CD4-positive, alpha-beta T cell treated with Interleukin-21 for 1 hour (primary cell): ENCODE measurements at regions not wholly inside any gene's neighbourhood (a gene's known extent, or its start where the extent isn't known, plus 50 kb on each side); places are given as distances from the start of the nearest gene placed in this dataset.

Experiments
- DNase-seq: peaks from one replicate; pipeline ENCODE4 v3.0.0-alpha.2; 2020

DNA sequence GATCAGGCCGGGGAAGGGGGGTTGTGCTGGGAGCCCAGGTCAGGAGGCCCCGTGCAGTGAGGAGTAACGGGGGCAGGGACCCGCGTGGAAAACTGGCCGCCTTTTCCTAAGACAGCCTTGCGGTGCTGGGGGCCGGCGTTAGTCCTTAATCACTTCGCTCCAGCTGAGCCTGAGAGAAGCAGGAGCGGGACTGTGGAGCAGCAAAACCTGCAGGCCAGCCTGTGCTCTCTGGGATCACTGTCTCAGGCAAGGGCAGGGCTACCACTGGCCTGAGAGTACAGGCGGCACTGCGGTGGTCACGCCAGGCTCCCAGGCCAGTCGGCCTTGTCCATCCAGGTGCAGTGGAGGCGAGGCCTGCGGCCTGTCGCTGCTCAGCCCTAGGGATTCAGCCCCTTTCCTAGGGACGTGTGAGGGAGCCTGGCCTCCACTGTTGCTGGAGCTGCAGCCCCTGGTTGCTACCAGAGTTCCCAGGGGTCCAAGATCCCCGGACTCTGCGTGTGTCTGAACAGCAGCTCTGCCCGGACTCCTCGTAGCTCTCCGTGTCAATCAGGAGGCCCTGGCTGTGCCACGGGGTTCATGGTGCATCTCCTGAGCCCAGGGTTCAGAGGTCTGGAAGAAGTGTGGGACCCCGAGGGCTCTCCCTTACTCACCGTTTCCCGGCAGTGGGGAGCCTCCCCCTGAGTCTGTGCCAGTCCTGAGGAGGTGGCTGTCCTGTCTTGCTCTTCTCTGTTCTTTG, 2141.7 kb upstream of the TENM3 start:
- DNase-seq, result no peak

DNA sequence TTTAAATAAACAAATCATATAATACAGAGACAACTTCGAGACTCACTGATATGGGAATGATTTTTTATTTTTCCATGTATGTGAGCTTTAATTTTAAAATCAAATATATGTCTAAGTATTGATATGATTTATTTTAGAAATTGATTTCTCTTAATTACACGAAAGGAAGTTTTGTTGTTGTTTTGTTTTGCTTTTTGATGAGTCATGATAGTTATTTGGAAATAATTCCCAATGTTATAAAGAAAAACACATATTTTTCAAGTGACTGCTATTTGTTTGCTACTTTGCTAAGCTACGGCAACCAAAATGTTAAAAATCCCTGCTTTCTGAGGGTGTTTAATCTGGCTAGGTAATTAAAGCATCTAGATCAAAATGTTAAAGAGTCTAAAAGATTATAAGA, 2139.4 kb upstream of the TENM3 start:
- no peak for DNase-seq

DNA sequence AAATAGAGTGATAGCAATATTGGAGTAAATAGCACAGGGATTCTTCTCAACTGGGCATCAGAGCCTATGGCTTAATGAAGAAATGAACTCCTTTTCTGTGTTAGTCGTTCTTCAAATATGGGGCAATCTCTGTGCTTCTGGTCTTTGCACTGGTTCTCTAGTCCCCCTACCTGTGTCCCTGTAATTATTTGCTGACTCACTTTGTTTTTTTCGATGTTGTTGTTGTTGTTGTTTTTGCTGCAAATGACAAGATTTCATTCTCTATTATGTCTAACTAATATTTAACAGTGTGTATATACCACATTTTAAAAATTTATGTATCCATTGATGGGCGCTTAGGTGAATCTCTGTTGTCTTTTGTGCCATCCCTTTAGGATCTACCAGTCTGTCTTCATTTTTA, 2137.8 kb upstream of the TENM3 start:
- DNase-seq, result no peak

DNA sequence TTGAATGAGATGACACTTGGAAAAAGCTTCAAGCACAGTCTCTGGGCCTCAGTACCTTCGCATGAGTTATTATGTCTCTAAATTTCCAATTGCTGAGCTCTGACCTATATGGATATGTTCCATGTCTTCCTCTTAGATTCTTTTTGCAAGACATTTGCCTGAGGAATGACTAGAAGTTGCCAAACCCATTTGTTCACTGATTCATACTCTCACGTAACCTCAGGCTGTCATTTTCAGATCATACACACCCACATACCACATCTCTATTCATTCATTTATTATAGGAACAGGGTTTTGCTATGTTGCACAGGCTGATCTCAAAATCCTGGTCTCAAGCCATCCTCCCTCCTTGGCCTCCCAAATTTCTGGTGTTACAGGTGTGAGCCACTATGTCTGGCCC, 2137.1 kb upstream of the TENM3 start:
- DNase-seq, result no peak

DNA sequence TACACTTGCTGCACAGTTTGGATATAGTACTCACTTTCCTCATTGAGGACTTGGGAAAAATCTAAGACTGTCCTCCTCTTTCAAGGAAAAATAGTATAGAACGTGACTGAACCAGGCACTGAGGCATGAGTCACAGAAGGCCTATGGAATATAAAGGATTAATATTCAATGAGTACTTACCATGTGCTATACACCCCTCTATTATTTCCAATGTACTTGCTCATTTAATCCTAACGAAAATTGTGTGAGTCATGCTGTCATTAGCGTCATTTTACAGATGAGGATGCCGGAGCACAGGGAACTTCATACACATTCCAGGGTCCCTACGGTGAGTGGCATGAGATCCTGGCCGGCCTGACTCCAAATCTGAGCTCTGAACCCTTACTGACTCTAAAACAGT, 2136.2 kb upstream of the TENM3 start:
- DNase-seq, result no peak

DNA sequence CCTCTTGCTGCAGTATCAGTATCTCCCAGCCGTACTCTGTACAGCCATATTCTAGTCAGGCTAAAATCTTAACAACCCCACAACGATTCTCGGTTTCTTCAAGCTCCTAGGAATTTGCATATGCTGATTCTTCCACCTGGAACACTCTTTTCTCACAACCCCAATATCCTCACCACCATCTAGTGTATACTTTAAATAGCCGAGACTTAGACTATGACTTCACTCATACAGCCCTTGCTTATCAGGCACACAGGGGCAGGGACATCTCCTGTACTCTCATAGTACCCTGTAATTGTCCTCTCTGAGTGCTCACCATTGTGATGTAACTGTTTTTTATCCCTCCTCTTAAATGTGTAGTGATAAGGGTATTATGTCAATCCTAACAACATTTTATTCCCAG, 2126.4 kb upstream of the TENM3 start:
- DNase-seq, result no peak

DNA sequence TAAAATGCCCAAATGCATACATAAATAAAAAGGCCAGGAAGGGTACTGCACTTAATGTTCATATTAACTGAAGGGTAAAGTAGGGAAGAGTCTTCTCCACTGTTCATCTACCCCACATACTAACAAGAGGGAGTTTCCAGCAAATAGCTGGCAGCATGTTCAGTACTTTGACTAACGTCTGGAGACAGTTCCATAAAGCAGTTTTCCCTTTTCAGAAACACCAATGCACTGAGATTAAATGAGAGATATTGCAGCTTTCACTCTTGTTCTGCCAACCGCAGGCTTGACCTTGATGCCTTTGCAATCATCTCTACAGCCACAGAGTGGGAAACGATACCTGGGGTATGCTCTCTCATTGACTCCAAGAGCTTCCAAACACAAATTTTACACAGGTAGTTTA, 2123.1 kb upstream of the TENM3 start:
- no peak for DNase-seq

DNA sequence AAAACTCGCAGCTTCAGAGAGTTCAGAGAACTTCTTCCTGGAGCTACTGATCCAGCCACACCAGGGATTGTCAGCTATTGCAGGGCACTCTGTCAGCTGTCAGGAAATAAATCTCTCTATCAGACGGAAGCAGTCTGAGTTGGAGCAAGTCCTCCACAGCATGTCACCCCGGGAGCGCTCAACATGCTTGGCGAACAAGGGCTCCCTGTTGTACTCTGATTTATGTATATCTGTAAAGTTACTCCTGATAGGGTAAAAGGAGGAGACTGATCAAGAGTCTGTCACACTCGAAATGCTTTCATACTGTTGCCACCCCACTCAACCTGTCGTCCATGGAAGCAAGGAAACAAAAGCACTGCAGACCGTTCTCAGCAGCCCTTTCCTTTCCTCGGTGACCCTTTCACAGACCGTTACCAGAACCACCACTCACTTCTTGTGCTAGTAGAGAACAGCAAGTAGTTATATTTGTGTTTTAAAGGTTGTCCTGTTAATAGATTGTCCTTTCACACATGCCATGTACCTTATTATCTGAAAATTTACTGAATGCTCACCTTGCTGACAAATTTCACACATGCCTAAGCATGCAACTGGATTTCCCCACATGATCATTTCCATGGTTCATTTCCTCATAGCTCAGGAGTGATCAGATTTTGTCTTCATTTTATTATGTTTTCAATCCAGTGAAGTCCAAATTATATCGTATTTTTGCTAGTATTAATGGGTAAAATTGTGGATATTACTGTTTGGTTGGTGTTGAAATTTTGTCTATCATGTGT, 2108.9 kb upstream of the TENM3 start:
- no peak for DNase-seq

DNA sequence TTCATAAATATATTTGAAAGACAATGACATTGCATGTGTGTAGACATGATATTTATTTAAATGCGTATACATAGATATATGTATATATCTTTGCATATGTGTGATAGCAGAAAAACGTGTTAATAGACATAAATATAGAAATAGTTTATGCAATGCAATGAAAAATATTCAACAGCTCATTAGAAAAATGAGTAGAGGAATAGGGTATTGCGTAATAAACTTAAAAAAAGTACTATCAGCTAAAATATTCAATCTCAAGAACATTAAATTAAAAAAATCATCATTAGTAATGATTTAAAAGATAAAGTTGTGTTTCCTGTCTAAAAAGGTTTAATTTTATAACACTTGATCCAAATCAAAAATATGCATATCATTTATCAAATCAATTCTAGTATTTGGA, 2101.5 kb upstream of the TENM3 start:
- DNase-seq, result no peak

DNA sequence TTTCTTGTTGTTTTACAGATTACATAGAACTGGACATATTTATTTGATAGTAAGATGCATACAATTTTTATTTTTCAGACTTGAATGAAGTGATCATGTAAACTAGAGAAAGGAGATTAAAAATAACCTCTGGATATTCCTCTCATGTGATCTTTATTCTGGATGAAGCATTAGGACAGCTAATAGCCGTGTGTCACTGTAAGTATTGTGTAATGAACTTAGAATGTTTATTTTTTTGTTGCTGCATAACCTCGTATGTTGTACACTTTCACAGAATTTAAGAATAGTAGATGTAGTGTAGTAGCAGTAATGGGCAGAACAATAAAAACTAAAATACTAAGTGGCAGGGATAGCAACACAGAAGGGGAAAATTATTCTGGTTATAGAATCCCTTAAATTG, 2094.5 kb upstream of the TENM3 start:
- no peak for DNase-seq

DNA sequence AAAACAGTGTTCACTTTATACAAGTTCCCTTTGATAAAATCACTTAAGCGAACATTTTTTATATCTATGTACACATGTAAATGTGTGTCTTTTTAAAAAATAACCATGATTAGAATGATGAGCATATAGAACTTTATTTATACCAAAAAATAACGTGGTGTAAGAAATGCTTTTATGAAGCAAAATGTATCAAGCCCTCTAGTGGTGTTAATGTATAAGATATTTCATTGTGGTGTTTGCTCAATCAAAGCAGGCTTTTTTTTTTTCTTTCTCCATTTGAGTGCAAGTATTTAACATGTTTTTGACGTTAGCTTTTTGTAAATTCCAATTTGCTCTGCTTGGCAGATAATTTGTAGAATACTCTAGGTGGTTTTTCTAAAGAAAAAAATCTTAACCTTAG, 2092.4 kb upstream of the TENM3 start:
- no peak for DNase-seq

DNA sequence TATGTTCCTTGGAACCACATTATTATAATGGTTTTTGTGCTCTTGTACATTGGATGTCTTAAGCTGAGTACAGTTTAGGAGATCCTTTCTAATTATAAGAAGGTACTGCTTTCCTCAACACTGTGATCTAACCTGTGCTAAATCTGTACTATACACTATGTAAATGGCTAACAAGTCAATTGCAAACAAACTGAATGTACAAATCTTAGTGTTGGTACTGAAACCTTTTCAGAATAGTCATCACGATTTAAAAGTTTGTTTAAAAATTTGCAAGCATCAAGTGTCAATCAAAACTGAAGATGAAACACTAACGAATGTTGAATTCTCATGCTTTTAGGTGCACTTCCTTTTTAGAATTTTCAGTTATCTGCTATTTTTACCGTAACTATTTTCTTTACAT, 2090.4 kb upstream of the TENM3 start:
- no peak for DNase-seq

DNA sequence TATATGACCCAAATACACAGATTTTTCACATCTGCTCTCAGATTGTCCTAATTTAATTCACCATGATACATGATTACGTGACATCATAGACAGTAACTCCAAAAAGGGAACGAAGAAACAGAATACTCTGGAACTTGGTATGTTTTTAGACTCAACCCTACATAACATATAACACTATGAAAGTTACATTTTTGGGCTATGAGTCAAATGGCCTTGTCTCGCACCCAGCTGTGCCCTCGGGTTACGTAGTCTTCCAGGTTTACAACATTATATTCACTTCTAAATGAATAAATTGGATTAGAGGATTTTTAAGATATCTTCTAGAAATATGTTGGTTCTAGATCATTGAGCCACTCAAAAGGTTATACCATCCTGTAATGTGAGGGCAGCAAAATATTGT, 2089.6 kb upstream of the TENM3 start:
- DNase-seq, result no peak

DNA sequence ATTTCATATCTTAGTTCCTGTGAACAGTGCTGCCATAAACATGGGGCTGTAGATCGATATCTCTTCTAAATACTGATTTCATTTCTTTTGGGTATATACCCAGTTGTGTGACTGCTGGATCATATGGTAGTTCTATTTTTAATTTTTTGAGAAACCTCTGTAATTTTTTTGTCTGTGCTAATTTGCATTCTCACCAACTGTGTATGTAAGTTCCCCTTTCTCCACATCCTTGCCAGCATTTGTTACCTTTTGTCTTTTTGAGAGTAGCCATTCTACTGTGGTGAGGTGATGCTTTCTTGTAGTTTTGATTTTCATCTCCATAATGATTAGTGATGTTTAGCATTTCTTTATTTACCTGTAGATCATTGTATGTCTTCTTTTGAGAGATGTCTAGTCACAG, 2086.5 kb upstream of the TENM3 start:
- DNase-seq, result no peak

DNA sequence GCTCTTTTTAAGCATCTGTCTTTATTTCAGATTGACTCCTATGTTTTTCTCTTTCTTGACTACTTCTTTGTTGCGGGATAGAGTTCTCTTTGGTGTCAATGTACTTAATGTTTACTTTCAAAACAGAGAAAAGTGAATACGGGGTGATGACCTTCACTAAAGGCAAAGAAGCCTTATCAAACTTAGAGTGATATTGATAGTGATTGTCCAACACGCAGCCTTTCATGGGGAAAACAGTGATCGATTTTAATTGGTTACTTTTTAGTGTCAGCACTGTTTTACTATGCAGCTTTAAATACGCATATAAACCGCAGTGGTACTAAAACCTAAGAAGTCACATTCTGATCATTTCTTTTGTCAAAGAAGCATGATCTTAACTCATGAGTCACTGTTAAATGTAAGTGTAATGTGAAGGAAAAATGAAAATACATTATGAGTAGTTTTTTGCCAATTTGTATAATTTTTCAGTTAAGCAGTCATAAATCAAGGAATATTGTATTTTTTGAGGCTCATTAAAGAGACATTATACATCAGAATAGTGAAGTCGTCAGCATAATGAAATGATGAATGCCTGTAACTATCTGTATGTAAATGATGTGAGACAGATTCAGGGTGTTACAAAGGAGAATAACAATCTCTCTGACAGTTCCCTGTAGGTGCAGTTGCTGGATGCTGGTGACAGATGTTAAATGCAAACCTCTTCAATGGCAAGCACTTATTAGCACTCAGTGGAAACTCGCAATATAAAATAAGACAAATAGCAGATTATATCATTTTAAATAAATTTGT, 2082.8 kb upstream of the TENM3 start:
- no peak for DNase-seq

DNA sequence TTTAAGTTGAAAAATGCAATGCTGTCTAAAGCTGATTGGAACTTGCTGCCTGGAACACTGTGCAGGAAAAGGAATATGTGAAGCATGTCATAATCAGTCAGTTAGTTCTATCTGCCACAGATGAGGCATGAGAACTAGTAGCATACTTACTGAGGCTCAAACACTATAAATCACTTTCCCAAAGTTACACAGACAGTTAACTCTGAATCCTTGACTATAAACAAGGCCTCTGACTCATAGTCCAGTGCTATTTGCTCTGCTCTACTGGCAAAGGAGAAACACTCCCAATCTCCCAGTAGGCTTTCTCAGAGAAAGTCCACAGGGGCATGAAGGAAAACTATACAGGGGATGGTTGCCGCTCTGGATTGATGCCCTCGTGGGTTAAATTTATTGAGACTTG, 2078.4 kb upstream of the TENM3 start:
- DNase-seq, result no peak

DNA sequence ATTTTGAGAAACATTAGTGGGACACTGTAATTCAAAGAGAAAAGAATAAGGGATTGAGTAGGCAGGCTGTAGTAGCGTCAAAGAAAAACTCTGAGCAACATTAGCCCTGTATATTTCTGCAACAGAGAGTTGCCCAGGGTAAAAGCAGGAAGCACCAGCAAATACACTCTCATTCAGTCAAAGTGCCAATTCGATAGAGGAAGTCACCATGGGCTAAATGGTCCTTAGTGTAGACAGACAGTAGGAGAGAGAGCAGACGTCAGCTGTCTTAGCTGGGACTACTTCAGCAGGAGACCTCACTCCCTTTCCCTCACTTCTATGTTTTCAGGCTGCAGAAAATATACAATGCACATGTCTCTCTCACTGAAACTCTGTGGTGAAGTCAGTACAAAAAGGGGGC, 2073.8 kb upstream of the TENM3 start:
- DNase-seq, result no peak

DNA sequence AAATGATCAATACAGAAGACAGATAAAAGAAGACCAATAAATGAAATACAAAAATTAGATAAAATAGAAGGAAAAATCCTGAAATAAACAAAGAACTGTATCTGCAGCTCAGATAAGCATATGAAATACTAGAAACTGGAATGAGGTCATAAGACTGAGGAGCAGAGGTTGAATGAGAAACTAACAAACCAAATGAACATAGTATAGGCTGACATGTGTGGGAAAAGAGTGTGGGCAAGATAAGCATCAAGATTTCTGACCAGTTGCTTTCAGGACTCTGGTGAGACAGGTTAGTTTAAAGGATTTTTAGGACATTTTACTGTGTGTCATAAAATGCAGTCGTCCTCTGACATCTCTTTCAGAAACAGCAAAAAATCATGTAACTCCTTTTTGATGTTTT, 2073.2 kb upstream of the TENM3 start:
- DNase-seq, result no peak

DNA sequence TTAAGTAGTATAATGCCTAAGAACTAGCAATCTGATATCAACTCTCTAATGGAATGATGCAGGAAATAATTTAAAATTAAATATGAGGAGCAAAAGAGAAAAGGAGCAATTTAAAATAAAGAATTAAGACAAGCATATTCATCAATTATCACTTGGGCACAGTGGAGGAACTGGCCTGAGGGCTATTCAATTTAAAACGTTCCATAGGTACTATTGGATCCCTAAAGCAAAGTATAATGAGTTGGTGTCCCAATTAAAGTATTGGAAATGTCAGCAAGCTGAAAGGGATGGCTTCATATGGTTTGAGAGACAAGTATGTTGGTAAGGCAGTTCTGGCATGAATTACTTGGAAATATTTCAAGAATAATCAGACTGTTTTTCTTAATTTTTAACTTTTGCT, 2064.1 kb upstream of the TENM3 start:
- no peak for DNase-seq

DNA sequence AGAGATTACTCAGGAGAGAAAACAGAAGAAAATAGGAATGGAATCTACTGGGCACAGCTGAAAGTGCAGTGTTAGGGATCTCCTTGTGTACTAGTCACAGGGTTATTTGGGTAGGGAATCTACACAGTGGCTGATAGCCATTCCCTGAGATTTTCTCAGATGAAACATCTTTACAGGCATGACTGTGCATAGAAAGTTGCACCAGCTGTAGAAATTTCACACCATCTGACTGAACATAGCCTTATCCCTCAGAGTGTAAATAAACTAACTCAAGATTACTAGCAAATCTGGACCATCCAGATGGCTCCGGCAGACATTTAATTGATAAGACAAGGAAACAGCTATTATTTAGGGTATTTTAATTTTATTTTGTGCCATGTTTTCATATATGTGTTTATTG, 2053.5 kb upstream of the TENM3 start:
- no peak for DNase-seq

DNA sequence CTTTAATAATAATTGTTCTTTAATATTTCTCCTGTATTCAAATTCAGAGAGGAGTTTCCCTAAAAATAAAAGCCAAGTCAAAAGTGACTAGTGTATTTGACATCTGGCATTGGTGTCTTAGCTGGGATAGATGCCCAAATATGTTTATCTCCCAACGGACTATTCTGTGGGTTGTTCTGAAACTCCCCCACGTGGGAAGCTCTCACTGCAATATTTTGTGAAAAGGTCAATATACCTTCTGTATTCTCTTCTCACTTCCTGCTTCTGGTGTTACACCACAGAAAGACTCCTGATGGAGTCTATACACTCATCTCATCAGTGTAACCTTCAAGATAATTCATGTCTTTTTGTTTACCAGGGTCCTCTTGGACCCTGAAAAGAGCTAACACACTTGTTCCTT, 2052.8 kb upstream of the TENM3 start:
- DNase-seq, result no peak

DNA sequence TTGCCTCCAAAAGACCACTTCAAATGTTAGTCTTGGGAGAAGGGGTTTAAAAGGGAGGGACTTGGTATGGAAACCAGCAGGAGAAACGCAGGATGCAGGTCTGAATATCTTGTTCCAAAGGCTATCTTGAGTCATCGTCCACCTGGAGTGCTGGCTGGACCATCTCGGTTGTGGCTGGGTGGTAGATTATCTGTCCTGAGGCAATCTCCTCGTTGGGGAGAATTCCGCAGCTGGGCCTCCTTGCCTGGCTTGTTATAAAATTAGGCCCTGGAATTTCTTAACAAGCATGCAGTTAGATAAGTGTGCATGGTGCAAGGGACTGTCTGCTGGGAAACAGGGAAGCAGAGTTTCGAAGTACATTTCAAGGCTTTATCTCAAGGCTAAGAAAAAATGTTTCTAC, 2045.7 kb upstream of the TENM3 start:
- DNase-seq, result no peak

DNA sequence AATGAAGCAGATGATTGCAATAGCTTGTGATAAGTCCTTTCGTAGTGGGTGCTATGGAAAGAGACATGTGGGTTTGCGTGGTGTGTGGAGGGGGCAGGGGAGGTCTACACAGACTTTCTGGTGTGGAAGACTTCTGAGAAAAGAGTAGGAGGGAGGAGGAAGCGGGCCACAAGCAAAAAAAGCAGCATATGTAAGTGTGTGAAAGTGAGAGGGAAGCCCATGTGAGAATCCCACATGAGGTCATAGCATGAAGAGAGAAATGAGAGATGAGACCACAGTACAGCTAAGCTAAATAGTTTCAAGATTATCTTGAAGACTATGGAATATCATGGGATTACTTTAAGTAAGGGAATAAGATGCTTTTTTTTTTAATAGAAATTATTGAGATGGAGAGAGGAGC, 2039.9 kb upstream of the TENM3 start:
- DNase-seq, result no peak

DNA sequence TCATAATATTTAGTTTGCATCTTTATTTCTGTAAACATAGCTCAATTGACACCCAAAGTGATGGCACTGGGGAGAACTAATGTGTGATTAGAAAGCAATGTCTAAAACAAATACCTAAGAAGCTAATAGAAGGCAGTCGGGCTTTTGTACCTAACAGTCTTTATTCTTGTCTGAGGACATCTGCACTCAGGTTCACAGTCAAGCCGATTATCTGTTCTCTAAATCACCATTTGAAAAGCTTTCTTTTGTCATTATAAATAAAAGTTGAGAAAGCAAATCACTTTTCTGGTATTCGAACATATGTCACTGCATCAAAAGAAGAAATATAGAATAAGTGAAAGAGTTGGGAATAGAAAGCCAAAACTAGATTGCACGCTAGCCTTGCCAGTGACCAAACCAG, 2037.9 kb upstream of the TENM3 start:
- DNase-seq, result no peak
